T-helper 1 cell treated with Interleukin-12 subunit alpha and Interleukin-12 subunit beta and Interleukin-4 antibody, amounts not matched to agents 30 μg/mL and 1 μg/mL, for 36 hours (primary cell): ENCODE measurements at regions not wholly inside any gene's neighbourhood (a gene's known extent, or its start where the extent isn't known, plus 50 kb on each side); places are given as distances from the start of the nearest gene placed in this dataset.

Experiments used
- H3K27ac Mint-ChIP-seq: one replicate; pipeline ENCODE4 v1.8.0; 2021; ENCODE audit warnings: mild to moderate bottlenecking, mixed read lengths
- H3K27me3 Mint-ChIP-seq: one replicate; pipeline ENCODE4 v1.8.0; 2021; ENCODE audit warnings: low read depth, mixed read lengths
- H3K36me3 Mint-ChIP-seq: one replicate; pipeline ENCODE4 v1.8.0; 2021; ENCODE audit warnings: low read depth, mixed read lengths
- H3K4me1 Mint-ChIP-seq: one replicate; pipeline ENCODE4 v1.8.0; 2021; ENCODE audit warnings: low read depth, mixed read lengths
- H3K4me3 Mint-ChIP-seq: one replicate; pipeline ENCODE4 v1.8.0; 2021; ENCODE audit warnings: mild to moderate bottlenecking, moderate library complexity, mixed read lengths
- H3K9me3 Mint-ChIP-seq: one replicate; pipeline ENCODE4 v1.8.0; 2021; ENCODE audit warnings: mixed read lengths

GRCh38 chr11:123247813-123248379 is 52.8 kb upstream of the CLMP start:
- no peak overlapping the region for H3K27ac Mint-ChIP-seq
- H3K4me3 Mint-ChIP-seq = no peak overlapping the region
- H3K27me3 Mint-ChIP-seq = peaks cover 34% of the 10 kb centered on the region
- H3K9me3 Mint-ChIP-seq = no peaks in the 10 kb centered on the region
- H3K4me1 Mint-ChIP-seq = peaks cover 9% of the 10 kb centered on the region
- no peaks in the 10 kb centered on the region for H3K36me3 Mint-ChIP-seq

GRCh38 chr11:123247496-123247799 is 52.4 kb upstream of the CLMP start:
- Mint-ChIP-seq H3K27me3 (peaks cover 32% of the 10 kb centered on the region), H3K36me3 (no peaks in the 10 kb centered on the region), H3K4me3 (no peak overlapping the region), H3K27ac (no peak overlapping the region), H3K9me3 (no peaks in the 10 kb centered on the region), H3K4me1 (peaks cover 9% of the 10 kb centered on the region)

- H3K4me3 Mint-ChIP-seq = no peak overlapping the region
These were observed 51.9 kb upstream of the CLMP start for GRCh38 chr11:123246749-123247495.

GRCh38 chr11:123245567-123245966 is 50.5 kb upstream of the CLMP start:
- H3K27me3 Mint-ChIP-seq = peaks cover 32% of the 10 kb centered on the region
- H3K27ac Mint-ChIP-seq = no peak overlapping the region
- peaks cover 9% of the 10 kb centered on the region for H3K4me1 Mint-ChIP-seq
- no peak overlapping the region for H3K4me3 Mint-ChIP-seq
- H3K36me3 Mint-ChIP-seq = no peaks in the 10 kb centered on the region
- no peaks in the 10 kb centered on the region for H3K9me3 Mint-ChIP-seq

More at GRCh38 chr11:123246749-123247495, 51.9 kb upstream of the CLMP start:
- Mint-ChIP-seq H3K36me3 (no peaks in the 10 kb centered on the region), H3K27ac (no peak overlapping the region), H3K9me3 (no peaks in the 10 kb centered on the region), H3K27me3 (peaks cover 30% of the 10 kb centered on the region), H3K4me1 (peaks cover 9% of the 10 kb centered on the region)
